ENCODE measurements at regions not wholly inside any gene's neighbourhood (a gene's known extent, or its start where the extent isn't known, plus 50 kb on each side); places are given as distances from the start of the nearest gene placed in this dataset.
"Not testable (repeated sequence)": the region's sequence is repeated elsewhere in the genome, so short reads cannot be mapped to it uniquely, and the experiment has no call there.

GRCh38 chr14:37891500-37891899 is 296.1 kb downstream of the TTC6 start:
- not testable (repeated sequence) for TF ChIP-seq CTCF (CRISPR knock-in tag; IDR thresholded peaks at IDR 0.05); CHD4 (IDR thresholded peaks at IDR 0.05; ENCODE audit: borderline replicate concordance, low read length); HIVEP1 (CRISPR knock-in tag; IDR thresholded peaks at IDR 0.05); FOXO4 (CRISPR knock-in tag; conservative IDR thresholded peaks at IDR 0.05); MXI1 (IDR thresholded peaks at IDR 0.05; ENCODE audit: borderline replicate concordance, low read depth, low read length); RBAK (CRISPR knock-in tag; IDR thresholded peaks at IDR 0.05); EZH2 (conservative IDR thresholded peaks at IDR 0.05; ENCODE audit: low read depth, low read length); ZNF652 (CRISPR knock-in tag; IDR thresholded peaks at IDR 0.05; ENCODE audit: borderline replicate concordance, low read depth); POLR2AphosphoS5 (IDR thresholded peaks at IDR 0.05; ENCODE audit: low read depth, low read length); MAFK (conservative IDR thresholded peaks at IDR 0.05 in 1 of 2, IDR thresholded peaks at IDR 0.05 in 1 of 2; ENCODE audit: low read length in 2 of 2); CREB1 (IDR thresholded peaks at IDR 0.05); CREB1 (CRISPR knock-in tag; IDR thresholded peaks at IDR 0.05); FOXC1 (CRISPR knock-in tag; IDR thresholded peaks at IDR 0.05; ENCODE audit: borderline replicate concordance); YEATS4 (CRISPR knock-in tag; IDR thresholded peaks at IDR 0.05; ENCODE audit: borderline replicate concordance)
- TF ChIP-seq, protein P1, sequence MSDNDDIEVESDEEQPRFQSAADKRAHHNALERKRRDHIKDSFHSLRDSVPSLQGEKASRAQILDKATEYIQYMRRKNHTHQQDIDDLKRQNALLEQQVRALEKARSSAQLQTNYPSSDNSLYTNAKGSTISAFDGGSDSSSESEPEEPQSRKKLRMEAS (IDR thresholded peaks at IDR 0.05) = not testable (repeated sequence)
